GM12878 (cell line): ENCODE measurements at regions not wholly inside any gene's neighbourhood (a gene's known extent, or its start where the extent isn't known, plus 50 kb on each side); places are given as distances from the start of the nearest gene placed in this dataset.

Source experiments
- ATAC-seq: fragments of 200-7000 bp; cut with Tn5 transposase; 3 replicates; pipeline ENCODE4 v1.9.1; 2020; ENCODE audit warnings: mild to moderate bottlenecking, moderate library complexity
- BruUV-seq: library from RNA; stranded (reverse); fragments of 400-500 nt; replicated peaks from 2 replicates; lab custom pipeline; 2021; lab: Mats Ljungman, UMichigan
- CTCF ChIA-PET: fragments of 300-600 bp; sonication (Branson Sonifier 250); formaldehyde crosslinking; extraction: SDS; loops from one replicate; lab custom pipeline; 2021; ENCODE audit warnings: inconsistent platforms; lab: Yijun Ruan, JAX
- POLR2A ChIA-PET: fragments of 350-600 bp; formaldehyde crosslinking; extraction: SDS; loops from one replicate; lab custom pipeline; 2021; ENCODE audit warnings: inconsistent platforms; lab: Charles Lee
- RAD21 ChIA-PET: fragments of 300-600 bp; sonication (Branson Sonifier 250); formaldehyde crosslinking; loops from one replicate; lab custom pipeline; 2023; ENCODE audit warnings: antibody characterized with exemption; ENCODE audit not compliant: unreplicated experiment; lab: Charles Lee
- SMC1A ChIA-PET: fragments of 300-600 bp; sonication (Branson Sonifier 250); formaldehyde crosslinking; loops from one replicate; lab custom pipeline; 2023; ENCODE audit not compliant: unreplicated experiment, uncharacterized antibody; lab: Charles Lee
- DNase-seq: peaks from one replicate; pipeline ENCODE4 v3.0.0-alpha.2; 2011; ENCODE audit warnings: low read depth, low spot score
- FAIRE-seq: peaks from 3 replicates; lab custom pipeline; 2011; peaks lifted over from hg19 to GRCh38; lab: Jason Lieb, UNC
- H2AFZ ChIP-seq: 2 replicates; pipeline ENCODE4 v1.6.0; 2011; ENCODE audit warnings: low read depth, low read length, control low read depth; ENCODE audit not compliant: control insufficient read depth
- H3K27ac ChIP-seq: 2 replicates; pipeline ENCODE4 v1.5.1; 2011; ENCODE audit warnings: control low read depth; ENCODE audit not compliant: control insufficient read depth, insufficient read depth
- H3K27me3 ChIP-seq, 2 experiments: replicated peaks in 1 of 2; 2 replicates each; pipeline versions ENCODE4 v1.6.0 to v1.6.1; 2011; ENCODE audit warnings: low read length in 1 of 2; ENCODE audit not compliant: control insufficient read depth in 2 of 2, insufficient read depth in 2 of 2
- H3K36me3 ChIP-seq, 2 experiments: 2 replicates each; pipeline ENCODE4 v1.5.1; 2011; ENCODE audit warnings: low read length in 1 of 2; ENCODE audit not compliant: control insufficient read depth in 2 of 2, insufficient read depth in 2 of 2
- H3K4me1 ChIP-seq: 2 replicates; pipeline ENCODE4 v1.6.1; 2011; ENCODE audit warnings: mild to moderate bottlenecking, low read length, moderate library complexity, mixed read lengths; ENCODE audit not compliant: control insufficient read depth, insufficient read depth
- H3K4me2 ChIP-seq: 2 replicates; pipeline ENCODE4 v1.6.0; 2011; ENCODE audit warnings: control low read depth; ENCODE audit not compliant: control insufficient read depth, insufficient read depth
- H3K4me3 ChIP-seq: fragments of 200-600 bp; sonication (generic); 2 replicates; pipeline ENCODE4 v1.5.1; 2016
- H3K79me2 ChIP-seq: 2 replicates; pipeline ENCODE4 v1.6.0; 2011; ENCODE audit warnings: low read length; ENCODE audit not compliant: control insufficient read depth, insufficient read depth
- H3K9ac ChIP-seq: 2 replicates; pipeline ENCODE4 v1.8.0; 2011; ENCODE audit warnings: low read length, control low read depth, mixed read lengths; ENCODE audit not compliant: control insufficient read depth, insufficient read depth
- H3K9me3 ChIP-seq: replicated peaks from 3 replicates; pipeline ENCODE4 v1.5.1; 2011; ENCODE audit warnings: mild to moderate bottlenecking, low read length; ENCODE audit not compliant: control insufficient read depth, insufficient read depth
- H4K20me1 ChIP-seq: 2 replicates; pipeline ENCODE4 v1.6.0; 2011; ENCODE audit not compliant: control insufficient read depth, insufficient read depth
- ATF3 ChIP-seq: IDR thresholded peaks from 2 replicates; pipeline ENCODE4 v1.6.1; 2011; ENCODE audit warnings: low read depth, mild to moderate bottlenecking, low read length, moderate library complexity, borderline replicate concordance; ENCODE audit errors: extremely low read depth
- BRCA1 ChIP-seq: IDR thresholded peaks from 2 replicates; pipeline ENCODE4 v1.6.1; 2011; ENCODE audit warnings: low read depth, low read length, improper control_type of control experiment
- CBX5 ChIP-seq: sonication (generic); IDR thresholded peaks from 2 replicates; pipeline ENCODE4 v1.6.1; 2016; ENCODE audit warnings: low read depth, moderate library complexity, mild to moderate bottlenecking, inconsistent platforms
- DPF2 ChIP-seq: fragments of 450-650 bp; IDR thresholded peaks from 2 replicates; pipeline ENCODE4 v1.6.1; 2017; ENCODE audit warnings: mild to moderate bottlenecking
- ETV6 ChIP-seq, 2 experiments: fragments of 450-650 bp in 1 of 2; IDR thresholded peaks in 1 of 2; conservative IDR thresholded peaks in 1 of 2; 2 replicates each; pipeline ENCODE4 v1.6.1; 2014; ENCODE audit warnings: antibody characterized with exemption in 1 of 2, borderline replicate concordance in 1 of 2, low read depth in 1 of 2, mild to moderate bottlenecking in 1 of 2, moderate library complexity in 1 of 2
- FOXK2 ChIP-seq: fragments of 450-650 bp; IDR thresholded peaks from 2 replicates; pipeline ENCODE4 v1.6.1; 2017; ENCODE audit warnings: mild to moderate bottlenecking, moderate library complexity
- HCFC1 ChIP-seq: fragments of 150-350 bp; IDR thresholded peaks from 2 replicates; pipeline ENCODE4 v1.6.1; 2014; ENCODE audit warnings: low read length
- HDAC2 ChIP-seq: fragments of 200-600 bp; sonication (generic); IDR thresholded peaks from 2 replicates; pipeline ENCODE4 v1.6.1; 2017
- KLF5 ChIP-seq: fragments of 450-650 bp; IDR thresholded peaks from 2 replicates; pipeline ENCODE4 v1.6.1; 2014; ENCODE audit warnings: mild to moderate bottlenecking; ENCODE audit not compliant: partially characterized antibody
- NBN ChIP-seq: fragments of 450-650 bp; IDR thresholded peaks from 2 replicates; pipeline ENCODE4 v1.6.1; 2016
- PAX5 ChIP-seq: IDR thresholded peaks from 2 replicates; pipeline ENCODE4 v1.6.1; 2011; ENCODE audit warnings: low read depth, low read length, borderline replicate concordance
- PBX3 ChIP-seq: IDR thresholded peaks from 2 replicates; pipeline ENCODE4 v1.6.1; 2011; ENCODE audit warnings: mild to moderate bottlenecking, low read depth, low read length, moderate library complexity; ENCODE audit not compliant: insufficient replicate concordance
- SMC3 ChIP-seq: IDR thresholded peaks from 2 replicates; pipeline ENCODE4 v1.6.1; 2011; ENCODE audit warnings: low read length, improper control_type of control experiment, borderline replicate concordance
- SPI1 ChIP-seq: IDR thresholded peaks from 2 replicates; pipeline ENCODE4 v1.6.1; 2011; ENCODE audit warnings: low read depth, mild to moderate bottlenecking, low read length, moderate library complexity, borderline replicate concordance; ENCODE audit not compliant: insufficient read depth
- SREBF2 ChIP-seq: IDR thresholded peaks from 2 replicates; pipeline ENCODE4 v1.6.1; 2012; ENCODE audit warnings: mild to moderate bottlenecking, low read length
- SRF ChIP-seq, 2 experiments: IDR thresholded peaks; 2 replicates each; pipeline ENCODE4 v1.6.1; 2011; ENCODE audit warnings: low read depth in 2 of 2, low read length in 2 of 2, mild to moderate bottlenecking in 1 of 2, moderate library complexity in 1 of 2
- STAT3 ChIP-seq: IDR thresholded peaks from 2 replicates; pipeline ENCODE4 v1.6.1; 2011; ENCODE audit warnings: low read depth, low read length, improper control_type of control experiment
- ZNF217 ChIP-seq: fragments of 450-650 bp; IDR thresholded peaks from 2 replicates; pipeline ENCODE4 v1.6.1; 2017; ENCODE audit warnings: antibody characterized with exemption, mild to moderate bottlenecking
- WGBS: methylation state at CpG from one replicate; pipeline ENCODE4 v1.1.6; 2016; ENCODE audit warnings: low lambda C conversion rate; ENCODE audit not compliant: insufficient replicate concordance, insufficient coverage; ENCODE audit errors: missing lambda C conversion rate; 5-methylcytosine and 5-hydroxymethylcytosine counted together
- in situ Hi-C: fragments of 300-500 bp; cut with MboI; formaldehyde crosslinking; loops from 9 replicates; pipeline ENCODE4 v1.14.3; 2018; ENCODE audit warnings: mixed read lengths
- intact Hi-C: fragments of 100-400 bp; cut with micrococcal nuclease; formaldehyde crosslinking; loops from one replicate; pipeline ENCODE4 v1.14.2; 2022; ENCODE audit not compliant: unreplicated experiment

GRCh38 chr12:84554199-84554723, 358.3 kb downstream of the SLC6A15 start (continued):
- TF ChIP-seq PAX5 (no peak), ATF3 (no peak), FOXK2 (no peak), BRCA1 (no peak), PBX3 (no peak), ZNF217 (no peak), STAT3 (no peak)

GRCh38 chr12:84553331-84554117, 359.1 kb downstream of the SLC6A15 start:
- H3K9me3 ChIP-seq, result no peaks in the 10 kb centered on the region
- no TSS peak for BruUV-seq
- ChIA-PET SMC1A (no interaction called here), POLR2A (no interaction called here), RAD21 (no interaction called here), CTCF (no interaction called here)
- WGBS, result 57% methylated on average over 5 of the region's 5 CpGs
- H3K79me2 ChIP-seq, result no peaks in the 10 kb centered on the region
- no peak overlapping the region for H3K27ac ChIP-seq
- H3K9ac ChIP-seq, result no peak overlapping the region
- no peak overlapping the region for H3K4me2 ChIP-seq
- no peak for FAIRE-seq
- no peaks in the 10 kb centered on the region for H3K36me3 ChIP-seq
- no peak overlapping the region for H2AFZ ChIP-seq
- in situ Hi-C loops (no loop called here), intact Hi-C loops (no loop called here)
- H4K20me1 ChIP-seq, result no peaks in the 10 kb centered on the region
- no peak overlapping the region for H3K4me3 ChIP-seq
- no peaks in the 10 kb centered on the region for H3K27me3 ChIP-seq
- no peak for ATAC-seq
- DNase-seq, result no peak
- no peaks in the 10 kb centered on the region for H3K4me1 ChIP-seq
- TF ChIP-seq NBN, result no peak
- TF ChIP-seq SPI1, result no peak
- no peak for TF ChIP-seq KLF5
- no peak for TF ChIP-seq PBX3
- TF ChIP-seq HCFC1, result no peak
- no peak for TF ChIP-seq SREBF2
- no peak for TF ChIP-seq SMC3
- TF ChIP-seq DPF2, result no peak
- no peak for TF ChIP-seq ATF3
- TF ChIP-seq SRF (IDR thresholded peaks at IDR 0.05; ENCODE audit: low read depth in 2 of 2, low read length in 2 of 2), result no peak
- TF ChIP-seq CBX5, result no peak
- no peak for TF ChIP-seq ETV6 (conservative IDR thresholded peaks at IDR 0.05 in 1 of 2, IDR thresholded peaks at IDR 0.05 in 1 of 2; ENCODE audit: borderline replicate concordance in 1 of 2, low read depth in 1 of 2)
- TF ChIP-seq HDAC2, result no peak
